A549 (cell line): ENCODE measurements at regions not wholly inside any gene's neighbourhood (a gene's known extent, or its start where the extent isn't known, plus 50 kb on each side); places are given as distances from the start of the nearest gene placed in this dataset.

ENCODE experiments used
- ATAC-seq, 2 experiments: fragments of 200-7000 bp in 1 of 2; fragments of >200 bp in 1 of 2; cut with Nextera tagmentation in 1 of 2; cut with Tn5 transposase in 1 of 2; 3 replicates each; pipeline versions ENCODE4 v1.8.0 to v1.9.1; 2018 to 2020; ENCODE audit warnings: mild to moderate bottlenecking in 1 of 2, moderate library complexity in 1 of 2
- CTCF ChIA-PET: fragments of 300-600 bp; sonication (Branson Sonifier 250); formaldehyde crosslinking; extraction: SDS; loops from one replicate; lab custom pipeline; 2021; ENCODE audit warnings: antibody characterized with exemption, inconsistent platforms; lab: Yijun Ruan, JAX
- POLR2A ChIA-PET: fragments of 350-600 bp; formaldehyde crosslinking; extraction: SDS; loops from one replicate; lab custom pipeline; 2021; ENCODE audit warnings: antibody characterized with exemption, inconsistent platforms; lab: Yijun Ruan, JAX
- DNase-seq, 2 experiments: peaks; one replicate each; pipeline versions ENCODE4 v3.0.0 to v3.0.0-alpha.2; 2011 to 2016; ENCODE audit warnings: low read depth in 1 of 2, low spot score in 1 of 2
- FAIRE-seq: peaks from 2 replicates; lab custom pipeline; 2011; peaks lifted over from hg19 to GRCh38; lab: Jason Lieb, UNC
- H3K27ac ChIP-seq, 2 experiments: fragments of >200 bp; sonication (Bioruptor Twin); formaldehyde crosslinking; 3 replicates each; pipeline ENCODE4 v1.5.1; 2016 to 2017
- H3K4me1 ChIP-seq: fragments of >200 bp; sonication (Bioruptor Twin); formaldehyde crosslinking; 3 replicates; pipeline ENCODE4 v1.6.1; 2016
- H3K4me2 ChIP-seq: fragments of >200 bp; sonication (Bioruptor Twin); formaldehyde crosslinking; 3 replicates; pipeline ENCODE4 v1.6.1; 2016
- H3K4me3 ChIP-seq: fragments of >200 bp; sonication (Bioruptor Twin); formaldehyde crosslinking; 3 replicates; pipeline ENCODE4 v1.5.1; 2016
- H3K9me3 ChIP-seq: fragments of >200 bp; sonication (Bioruptor Twin); formaldehyde crosslinking; 3 replicates; pipeline ENCODE4 v1.6.1; 2016
- BHLHE40 ChIP-seq: IDR thresholded peaks from 2 replicates; pipeline ENCODE4 v1.6.1; 2012; ENCODE audit warnings: low read depth, low read length, inconsistent platforms
- CEBPB ChIP-seq, 2 experiments: fragments of >200 bp in 1 of 2; sonication (Bioruptor Twin) in 1 of 2; formaldehyde crosslinking in 1 of 2; IDR thresholded peaks; 2 replicates each; pipeline ENCODE4 v1.6.1; 2012 to 2016
- EP300 ChIP-seq, 2 experiments: fragments of >200 bp; sonication (Bioruptor Twin); formaldehyde crosslinking; IDR thresholded peaks; 2 replicates in 1 of 2; 3 replicates in 1 of 2; pipeline ENCODE4 v1.6.1; 2016 to 2017
- FOSL2 ChIP-seq, 2 experiments: fragments of 450-650 bp in 1 of 2; fragments of >200 bp in 1 of 2; sonication (Bioruptor Twin) in 1 of 2; formaldehyde crosslinking; IDR thresholded peaks; 2 replicates each; pipeline versions ENCODE4 v1.5.0 to v1.6.1; 2016 to 2020; ENCODE audit warnings: mild to moderate bottlenecking in 1 of 2, moderate library complexity in 1 of 2
- GATA3 ChIP-seq: IDR thresholded peaks from 2 replicates; pipeline ENCODE4 v1.6.1; 2012; ENCODE audit warnings: borderline replicate concordance
- HOXA7 ChIP-seq: fragments of 250-450 bp; sonication (Bioruptor Pico); IDR thresholded peaks from 2 replicates; pipeline ENCODE4 v1.5.0; 2020; ENCODE audit warnings: mild to moderate bottlenecking, moderate library complexity
- JUN ChIP-seq, 2 experiments: fragments of >200 bp; sonication (Bioruptor Twin); formaldehyde crosslinking; IDR thresholded peaks; 2 replicates in 1 of 2; 3 replicates in 1 of 2; pipeline ENCODE4 v1.6.1; 2016 to 2017
- MAFK ChIP-seq: fragments of 450-650 bp; IDR thresholded peaks from 2 replicates; pipeline ENCODE4 v1.6.1; 2014; ENCODE audit not compliant: partially characterized antibody
- NPAS2 ChIP-seq: fragments of 250-450 bp; sonication (Bioruptor Pico); IDR thresholded peaks from 2 replicates; pipeline ENCODE4 v1.8.0; 2022; ENCODE audit warnings: mild to moderate bottlenecking, moderate library complexity, borderline replicate concordance
- POLR2A ChIP-seq: IDR thresholded peaks from 2 replicates; pipeline ENCODE4 v1.6.1; 2012; ENCODE audit warnings: mild to moderate bottlenecking, low read length
- POLR2AphosphoS2 ChIP-seq: conservative IDR thresholded peaks from 2 replicates; pipeline ENCODE4 v1.6.1; 2012; ENCODE audit warnings: low read length, improper control_type of control experiment, inconsistent platforms
- RAD21 ChIP-seq, 2 experiments: fragments of >200 bp in 1 of 2; sonication (Bioruptor Twin) in 1 of 2; formaldehyde crosslinking in 1 of 2; IDR thresholded peaks in 1 of 2; conservative IDR thresholded peaks in 1 of 2; 2 replicates in 1 of 2; 3 replicates in 1 of 2; pipeline ENCODE4 v1.6.1; 2012 to 2018; ENCODE audit warnings: inconsistent platforms in 1 of 2
- RARB ChIP-seq: fragments of 250-450 bp; sonication (Bioruptor Pico); IDR thresholded peaks from 2 replicates; pipeline ENCODE4 v1.8.0; 2021; ENCODE audit warnings: mild to moderate bottlenecking, moderate library complexity
- SMC3 ChIP-seq: fragments of >200 bp; sonication (Bioruptor Twin); formaldehyde crosslinking; IDR thresholded peaks from 3 replicates; pipeline ENCODE4 v1.6.1; 2018; ENCODE audit warnings: inconsistent platforms
- TFCP2L1 ChIP-seq: fragments of 250-450 bp; sonication (Bioruptor Pico); IDR thresholded peaks from 2 replicates; pipeline ENCODE4 v1.5.0; 2021; ENCODE audit warnings: mild to moderate bottlenecking
- ZC3H11A ChIP-seq: fragments of 450-650 bp; IDR thresholded peaks from 2 replicates; pipeline ENCODE4 v1.6.1; 2014; ENCODE audit warnings: antibody characterized with exemption, mild to moderate bottlenecking
- ZFP36 ChIP-seq: fragments of 450-650 bp; IDR thresholded peaks from 2 replicates; pipeline ENCODE4 v1.6.1; 2014; ENCODE audit warnings: borderline replicate concordance; ENCODE audit not compliant: partially characterized antibody
- ZNF302 ChIP-seq: fragments of 250-450 bp; sonication (Bioruptor Pico); IDR thresholded peaks from 2 replicates; pipeline ENCODE4 v1.9.0; 2021; ENCODE audit warnings: inconsistent platforms, mild to moderate bottlenecking, moderate library complexity
- WGBS: methylation state at CpG from one replicate; pipeline ENCODE4 v1.1.6; 2017; ENCODE audit errors: missing lambda C conversion rate; 5-methylcytosine and 5-hydroxymethylcytosine counted together
- TF ChIP-seq, protein P1 (sequence below): IDR thresholded peaks from 2 replicates; pipeline ENCODE4 v1.6.1; 2012; ENCODE audit warnings: low read depth, borderline replicate concordance
- TF ChIP-seq, protein P2 (sequence below): fragments of 250-450 bp; sonication (Bioruptor Pico); IDR thresholded peaks from 2 replicates; pipeline ENCODE4 v1.5.0; 2020; ENCODE audit warnings: low read depth, mild to moderate bottlenecking, moderate library complexity
- TF ChIP-seq, protein P3 (sequence below): fragments of 250-450 bp; sonication (Bioruptor Pico); IDR thresholded peaks from 2 replicates; pipeline ENCODE4 v1.5.0; 2021; ENCODE audit warnings: mild to moderate bottlenecking, moderate library complexity, borderline replicate concordance
- TF ChIP-seq, protein P4 (sequence below): IDR thresholded peaks from 2 replicates; pipeline ENCODE4 v1.6.1; 2012

DNA sequence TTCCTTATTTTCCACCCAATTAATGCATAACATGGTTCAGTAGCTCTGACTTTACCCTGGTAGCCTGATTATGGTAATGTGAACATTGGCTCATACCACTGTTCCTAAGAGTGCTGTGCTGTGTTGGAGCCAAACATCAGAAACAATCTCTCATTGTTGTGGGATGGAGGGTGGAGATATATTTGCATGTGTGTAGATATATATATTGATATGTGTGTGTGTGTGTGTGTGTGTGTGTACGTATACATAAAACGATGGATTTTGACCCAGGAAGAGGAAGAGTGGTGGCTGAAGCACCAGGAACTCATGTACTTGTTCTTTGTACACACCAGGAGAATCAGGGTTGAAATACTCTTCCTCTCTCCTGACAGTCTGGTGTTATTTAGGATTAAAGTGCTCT lies 247.7 kb downstream of the IL15 start:
- FAIRE-seq (no peak), ATAC-seq (no peak), DNase-seq (no peak)
- H3K27ac ChIP-seq = no peak overlapping the region
- no peak overlapping the region for H3K4me2 ChIP-seq
- no peaks in the 10 kb centered on the region for H3K4me1 ChIP-seq
- CTCF ChIA-PET = no interaction called here
- no peak overlapping the region for H3K4me3 ChIP-seq
- POLR2A ChIA-PET = no interaction called here
- TF ChIP-seq GATA3 (no peak), JUN (IDR thresholded peaks at IDR 0.05) (no peak), ZFP36 (no peak), RARB (CRISPR knock-in tag) (no peak), CEBPB (IDR thresholded peaks at IDR 0.05) (no peak), SMC3 (no peak), BHLHE40 (no peak), FOSL2 (IDR thresholded peaks at IDR 0.05) (no peak), FOSL2 (CRISPR knock-in tag; IDR thresholded peaks at IDR 0.05) (no peak), ZC3H11A (no peak)
- TF ChIP-seq, protein P1, sequence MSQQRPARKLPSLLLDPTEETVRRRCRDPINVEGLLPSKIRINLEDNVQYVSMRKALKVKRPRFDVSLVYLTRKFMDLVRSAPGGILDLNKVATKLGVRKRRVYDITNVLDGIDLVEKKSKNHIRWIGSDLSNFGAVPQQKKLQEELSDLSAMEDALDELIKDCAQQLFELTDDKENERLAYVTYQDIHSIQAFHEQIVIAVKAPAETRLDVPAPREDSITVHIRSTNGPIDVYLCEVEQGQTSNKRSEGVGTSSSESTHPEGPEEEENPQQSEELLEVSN = no peak
- TF ChIP-seq, protein P2, sequence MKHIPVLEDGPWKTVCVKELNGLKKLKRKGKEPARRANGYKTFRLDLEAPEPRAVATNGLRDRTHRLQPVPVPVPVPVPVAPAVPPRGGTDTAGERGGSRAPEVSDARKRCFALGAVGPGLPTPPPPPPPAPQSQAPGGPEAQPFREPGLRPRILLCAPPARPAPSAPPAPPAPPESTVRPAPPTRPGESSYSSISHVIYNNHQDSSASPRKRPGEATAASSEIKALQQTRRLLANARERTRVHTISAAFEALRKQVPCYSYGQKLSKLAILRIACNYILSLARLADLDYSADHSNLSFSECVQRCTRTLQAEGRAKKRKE (CRISPR knock-in tag) = no peak
- 80% methylated on average over 2 of the region's 2 CpGs for WGBS
- H3K9me3 ChIP-seq = no peaks in the 10 kb centered on the region

DNA sequence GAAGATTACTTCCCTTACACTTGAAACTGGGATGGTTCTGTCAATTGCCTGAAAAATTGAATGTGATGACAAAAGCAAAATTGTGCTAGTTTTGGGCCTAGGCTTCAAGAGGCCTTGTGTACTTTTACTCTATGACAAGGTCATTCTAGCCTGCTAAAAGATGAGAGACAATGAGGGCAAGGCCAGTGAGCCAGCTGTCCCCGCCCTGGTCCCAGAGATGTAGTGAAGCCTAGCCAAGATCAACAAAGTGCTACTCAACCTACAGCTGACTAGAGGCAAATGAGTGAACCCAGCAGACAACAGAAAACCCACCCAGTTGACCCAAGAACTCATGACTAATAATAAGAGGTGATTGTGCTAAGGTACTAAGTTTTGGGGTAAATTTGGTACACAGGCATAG lies 248.7 kb downstream of the IL15 start:
- 100% methylated on average over 1 of the region's 1 CpG for WGBS
- no peak overlapping the region for H3K4me3 ChIP-seq
- DNase-seq = no peak
- CTCF ChIA-PET = no interaction called here
- H3K9me3 ChIP-seq = no peaks in the 10 kb centered on the region
- H3K4me1 ChIP-seq = no peaks in the 10 kb centered on the region
- FAIRE-seq = no peak
- TF ChIP-seq RARB (CRISPR knock-in tag) (no peak), NPAS2 (CRISPR knock-in tag) (no peak), MAFK (no peak)
- no peak for ATAC-seq
- H3K27ac ChIP-seq = no peak overlapping the region
- POLR2A ChIA-PET = no interaction called here
- no peak overlapping the region for H3K4me2 ChIP-seq

DNA sequence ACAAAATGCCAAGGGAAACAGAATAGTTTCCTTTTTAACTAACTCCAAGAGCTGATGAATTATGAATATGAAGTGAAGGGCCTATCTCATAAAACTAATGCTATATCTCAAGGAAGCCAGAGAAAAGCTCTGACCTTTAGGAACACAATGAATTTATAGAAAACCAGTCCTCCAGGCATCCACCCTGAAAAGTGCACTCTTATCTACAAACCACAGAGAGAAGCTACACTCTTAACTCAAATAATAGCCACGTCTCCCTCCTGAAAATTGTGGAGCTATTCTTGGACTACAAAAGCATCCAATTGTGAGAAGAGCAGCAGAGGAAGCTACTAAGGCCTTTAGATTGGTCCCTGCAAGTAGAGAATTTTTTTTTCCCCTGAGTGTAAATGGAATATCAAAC lies 253.9 kb downstream of the IL15 start:
- no peak for FAIRE-seq
- Histone ChIP-seq H3K4me2 (no peak overlapping the region), H3K9me3 (no peaks in the 10 kb centered on the region), H3K4me3 (no peak overlapping the region), H3K27ac (no peak overlapping the region)
- ChIA-PET POLR2A (no interaction called here), CTCF (no interaction called here)
- WGBS = 67% methylated on average over 1 of the region's 1 CpG
- no peak for DNase-seq
- no peak for ATAC-seq
- TF ChIP-seq HOXA7 (CRISPR knock-in tag) = no peak
- TF ChIP-seq RAD21 (conservative IDR thresholded peaks at IDR 0.05 in 1 of 2, IDR thresholded peaks at IDR 0.05 in 1 of 2) = no peak
- no peak for TF ChIP-seq ZNF302 (CRISPR knock-in tag)
- no peak for TF ChIP-seq POLR2A
- TF ChIP-seq, protein P3, sequence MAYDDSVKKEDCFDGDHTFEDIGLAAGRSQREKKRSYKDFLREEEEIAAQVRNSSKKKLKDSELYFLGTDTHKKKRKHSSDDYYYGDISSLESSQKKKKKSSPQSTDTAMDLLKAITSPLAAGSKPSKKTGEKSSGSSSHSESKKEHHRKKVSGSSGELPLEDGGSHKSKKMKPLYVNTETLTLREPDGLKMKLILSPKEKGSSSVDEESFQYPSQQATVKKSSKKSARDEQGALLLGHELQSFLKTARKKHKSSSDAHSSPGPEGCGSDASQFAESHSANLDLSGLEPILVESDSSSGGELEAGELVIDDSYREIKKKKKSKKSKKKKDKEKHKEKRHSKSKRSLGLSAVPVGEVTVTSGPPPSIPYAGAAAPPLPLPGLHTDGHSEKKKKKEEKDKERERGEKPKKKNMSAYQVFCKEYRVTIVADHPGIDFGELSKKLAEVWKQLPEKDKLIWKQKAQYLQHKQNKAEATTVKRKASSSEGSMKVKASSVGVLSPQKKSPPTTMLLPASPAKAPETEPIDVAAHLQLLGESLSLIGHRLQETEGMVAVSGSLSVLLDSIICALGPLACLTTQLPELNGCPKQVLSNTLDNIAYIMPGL (CRISPR knock-in tag) = no peak
- no peak for TF ChIP-seq TFCP2L1 (CRISPR knock-in tag)
- TF ChIP-seq, protein P4, sequence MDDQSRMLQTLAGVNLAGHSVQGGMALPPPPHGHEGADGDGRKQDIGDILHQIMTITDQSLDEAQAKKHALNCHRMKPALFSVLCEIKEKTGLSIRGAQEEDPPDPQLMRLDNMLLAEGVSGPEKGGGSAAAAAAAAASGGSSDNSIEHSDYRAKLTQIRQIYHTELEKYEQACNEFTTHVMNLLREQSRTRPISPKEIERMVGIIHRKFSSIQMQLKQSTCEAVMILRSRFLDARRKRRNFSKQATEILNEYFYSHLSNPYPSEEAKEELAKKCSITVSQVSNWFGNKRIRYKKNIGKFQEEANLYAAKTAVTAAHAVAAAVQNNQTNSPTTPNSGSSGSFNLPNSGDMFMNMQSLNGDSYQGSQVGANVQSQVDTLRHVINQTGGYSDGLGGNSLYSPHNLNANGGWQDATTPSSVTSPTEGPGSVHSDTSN = no peak
- TF ChIP-seq POLR2AphosphoS2 = no peak
- TF ChIP-seq, protein P2 (CRISPR knock-in tag) = no peak
- TF ChIP-seq, protein P1 = no peak
- no peak for TF ChIP-seq EP300 (IDR thresholded peaks at IDR 0.05)
- TF ChIP-seq BHLHE40 = no peak
- TF ChIP-seq, all 56 proteins: peak for 0
- H3K4me1 ChIP-seq = no peaks in the 10 kb centered on the region
